HG03196 (cell line): ENCODE measurements at regions not wholly inside any gene's neighbourhood (a gene's known extent, or its start where the extent isn't known, plus 50 kb on each side); places are given as distances from the start of the nearest gene placed in this dataset.

Experiments used
- ATAC-seq: cut with Tn5 transposase; IDR thresholded peaks from one replicate; pipeline ENCODE4 v1.9.1; 2021; ENCODE audit not compliant: unreplicated experiment

- ATAC-seq, result no peak
Measured at GRCh38 chr3:187950671-187951070, 203.3 kb upstream of the LPP start.

- no peak for ATAC-seq
Measured at GRCh38 chr3:187951452-187952190, 202.3 kb upstream of the LPP start.

- ATAC-seq, result no peak
Measured at GRCh38 chr3:187952849-187953248, 201.1 kb upstream of the LPP start.

- no peak for ATAC-seq
Measured at GRCh38 chr3:187954516-187954872, 199.5 kb upstream of the LPP start.

GRCh38 chr3:187954873-187955586 is 198.9 kb upstream of the LPP start:
- no peak for ATAC-seq

- no peak for ATAC-seq
Measured at GRCh38 chr3:187955587-187955952, 198.4 kb upstream of the LPP start.

- ATAC-seq, result no peak
Measured at GRCh38 chr3:187957165-187957581, 196.8 kb upstream of the LPP start.

GRCh38 chr3:187957582-187957981 is 196.4 kb upstream of the LPP start:
- no peak for ATAC-seq

GRCh38 chr3:187958432-187959003 is 195.4 kb upstream of the LPP start:
- ATAC-seq, result no peak

GRCh38 chr3:187960820-187961219 is 193.1 kb upstream of the LPP start:
- ATAC-seq, result no peak

- no peak for ATAC-seq
Measured at GRCh38 chr3:187961366-187961765, 192.6 kb upstream of the LPP start.

- no peak for ATAC-seq
Measured at GRCh38 chr3:187963003-187963676, 190.8 kb upstream of the LPP start.

GRCh38 chr3:187963677-187964385 is 190.1 kb upstream of the LPP start:
- no peak for ATAC-seq

GRCh38 chr3:187964760-187965159 is 189.2 kb upstream of the LPP start:
- ATAC-seq, result no peak

GRCh38 chr3:187966096-187966495 is 187.9 kb upstream of the LPP start:
- ATAC-seq, result no peak

- ATAC-seq, result no peak
Measured at GRCh38 chr3:187966636-187967406, 187.1 kb upstream of the LPP start.

- ATAC-seq, result no peak
Measured at GRCh38 chr3:187967993-187968392, 186.0 kb upstream of the LPP start.

GRCh38 chr3:187968883-187969580 is 184.9 kb upstream of the LPP start:
- no peak for ATAC-seq

- ATAC-seq, result no peak
Measured at GRCh38 chr3:187969581-187969950, 184.4 kb upstream of the LPP start.

- no peak for ATAC-seq
Measured at GRCh38 chr3:187970106-187970505, 183.9 kb upstream of the LPP start.
